A673 (cell line): ENCODE measurements at regions not wholly inside any gene's neighbourhood (a gene's known extent, or its start where the extent isn't known, plus 50 kb on each side); places are given as distances from the start of the nearest gene placed in this dataset.

ENCODE experiments used
- BruUV-seq: library from RNA; stranded (reverse); fragments of 400-500 nt; replicated peaks from 2 replicates; lab custom pipeline; 2021; lab: Mats Ljungman, UMichigan
- CTCF ChIA-PET: fragments of 300-600 bp; sonication (Branson Sonifier 250); formaldehyde crosslinking; loops from one replicate; lab custom pipeline; 2022; ENCODE audit warnings: antibody characterized with exemption; lab: Charles Lee
- POLR2A ChIA-PET: fragments of 300-600 bp; sonication (Branson Sonifier 250); formaldehyde crosslinking; loops from one replicate; lab custom pipeline; 2022; ENCODE audit warnings: antibody characterized with exemption; ENCODE audit not compliant: low non-redundant PET; lab: Charles Lee
- DNase-seq: peaks from one replicate; pipeline ENCODE4 v3.0.0-alpha.2; 2015; ENCODE audit warnings: low spot score
- H3K27ac ChIP-seq: fragments of 200-600 bp; sonication (generic); 2 replicates; pipeline ENCODE4 v1.5.1; 2016; ENCODE audit warnings: mixed run types, low read depth, mild to moderate bottlenecking, mixed read lengths, antibody characterized with exemption, low read length; ENCODE audit not compliant: poor library complexity, severe bottlenecking
- H3K27me3 ChIP-seq: fragments of 200-600 bp; sonication (generic); replicated peaks from 2 replicates; pipeline ENCODE4 v1.6.1; 2017; ENCODE audit warnings: mixed run types, low read depth, mild to moderate bottlenecking, mixed read lengths, antibody characterized with exemption, low read length; ENCODE audit not compliant: insufficient read depth, poor library complexity
- H3K36me3 ChIP-seq: fragments of 200-600 bp; sonication (generic); 2 replicates; pipeline ENCODE4 v1.6.1; 2016; ENCODE audit warnings: mixed run types, mild to moderate bottlenecking, mixed read lengths, antibody characterized with exemption, low read length; ENCODE audit not compliant: insufficient read depth, poor library complexity, severe bottlenecking
- H3K4me1 ChIP-seq: fragments of 200-600 bp; sonication (generic); 2 replicates; pipeline ENCODE4 v1.6.1; 2017; ENCODE audit warnings: mixed run types, mild to moderate bottlenecking, mixed read lengths, antibody characterized with exemption, low read length; ENCODE audit not compliant: insufficient read depth, poor library complexity, severe bottlenecking
- H3K4me3 ChIP-seq: fragments of 200-600 bp; sonication (generic); 2 replicates; pipeline ENCODE4 v1.5.1; 2016; ENCODE audit warnings: low read depth, mixed run types, mild to moderate bottlenecking, mixed read lengths, low read length; ENCODE audit not compliant: poor library complexity, severe bottlenecking
- H3K9me3 ChIP-seq: fragments of 200-600 bp; sonication (generic); 2 replicates; pipeline ENCODE4 v1.6.1; 2016; ENCODE audit warnings: mixed run types, low read depth, mild to moderate bottlenecking, mixed read lengths, antibody characterized with exemption, low read length; ENCODE audit not compliant: poor library complexity, severe bottlenecking
- EZH2 ChIP-seq: fragments of 200-600 bp; sonication (generic); IDR thresholded peaks from 2 replicates; pipeline ENCODE4 v1.6.1; 2017; ENCODE audit warnings: borderline replicate concordance, low read depth, mild to moderate bottlenecking, mixed read lengths, antibody characterized with exemption, low read length; ENCODE audit not compliant: poor library complexity, severe bottlenecking
- intact Hi-C: fragments of 100-400 bp; cut with micrococcal nuclease; formaldehyde crosslinking; loops from one replicate; pipeline ENCODE4 v1.10.0; 2022; ENCODE audit not compliant: unreplicated experiment
- TF ChIP-seq, protein P1 (sequence below): fragments of 300-800, 200-600 bp; sonication (generic); conservative IDR thresholded peaks from 2 replicates; pipeline ENCODE4 v1.5.1; 2017; ENCODE audit warnings: low read depth, mild to moderate bottlenecking, antibody characterized with exemption, low read length, moderate library complexity, mixed read lengths

DNA sequence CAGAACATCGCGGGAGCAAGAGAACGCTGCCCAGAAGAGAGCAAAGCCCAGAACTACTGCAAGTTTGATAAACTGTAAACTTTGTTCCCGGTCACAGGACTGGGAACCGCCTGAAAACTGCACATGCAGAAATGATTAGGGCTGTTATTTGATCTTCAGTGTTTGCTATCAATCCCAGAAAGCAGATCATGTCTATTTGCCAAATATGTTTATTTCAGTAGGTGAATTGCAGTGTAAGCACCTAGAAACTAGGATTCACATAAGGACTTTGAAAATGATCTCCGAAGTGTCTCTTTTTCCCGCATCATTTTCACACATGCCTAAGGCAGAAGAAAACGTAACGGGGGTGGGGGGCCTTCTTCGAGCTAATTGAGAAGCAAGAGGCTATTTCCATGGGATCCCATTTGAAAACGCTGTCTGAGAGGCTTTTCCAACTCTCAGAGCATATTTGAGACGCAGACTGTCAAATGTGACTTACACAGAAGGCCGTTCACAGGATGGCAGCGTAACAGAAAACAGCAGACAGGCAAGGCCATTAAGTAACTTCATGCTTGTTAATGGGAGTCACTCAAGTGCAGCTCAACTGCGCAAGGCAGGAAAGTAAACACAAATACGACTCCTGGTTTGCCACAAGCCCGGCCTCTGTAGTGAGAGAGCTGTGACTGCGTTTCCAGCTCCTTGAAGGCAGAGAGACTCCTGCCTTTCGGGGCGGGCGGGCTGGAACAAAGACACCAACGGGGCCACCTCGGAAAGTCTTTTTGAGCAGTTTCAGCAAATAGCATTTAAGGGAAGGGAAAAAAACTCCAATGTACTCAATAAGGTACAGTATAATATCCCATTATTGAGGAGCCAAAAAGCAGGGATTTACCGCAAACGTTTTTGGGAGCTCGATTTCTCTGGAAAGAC lies 144.7 kb upstream of the ZNF217 start:
- no TSS peak for BruUV-seq
- Histone ChIP-seq H3K9me3 (no peaks in the 10 kb centered on the region), H3K36me3 (no peaks in the 10 kb centered on the region), H3K27ac (peak overlapping the region; percentile 4), H3K27me3 (no peaks in the 10 kb centered on the region), H3K4me3 (no peak overlapping the region), H3K4me1 (peaks cover 38% of the 10 kb centered on the region)
- intact Hi-C loops = no loop called here
- DNase-seq = peak; percentile 60
- CTCF ChIA-PET = interaction anchor here (0.8 kb wide), 1 partner anchor 161 kb away, joined by 3 read pairs; no protein-coding TSS in a partner anchor
- TF ChIP-seq EZH2 = no peak
- TF ChIP-seq, protein P1, sequence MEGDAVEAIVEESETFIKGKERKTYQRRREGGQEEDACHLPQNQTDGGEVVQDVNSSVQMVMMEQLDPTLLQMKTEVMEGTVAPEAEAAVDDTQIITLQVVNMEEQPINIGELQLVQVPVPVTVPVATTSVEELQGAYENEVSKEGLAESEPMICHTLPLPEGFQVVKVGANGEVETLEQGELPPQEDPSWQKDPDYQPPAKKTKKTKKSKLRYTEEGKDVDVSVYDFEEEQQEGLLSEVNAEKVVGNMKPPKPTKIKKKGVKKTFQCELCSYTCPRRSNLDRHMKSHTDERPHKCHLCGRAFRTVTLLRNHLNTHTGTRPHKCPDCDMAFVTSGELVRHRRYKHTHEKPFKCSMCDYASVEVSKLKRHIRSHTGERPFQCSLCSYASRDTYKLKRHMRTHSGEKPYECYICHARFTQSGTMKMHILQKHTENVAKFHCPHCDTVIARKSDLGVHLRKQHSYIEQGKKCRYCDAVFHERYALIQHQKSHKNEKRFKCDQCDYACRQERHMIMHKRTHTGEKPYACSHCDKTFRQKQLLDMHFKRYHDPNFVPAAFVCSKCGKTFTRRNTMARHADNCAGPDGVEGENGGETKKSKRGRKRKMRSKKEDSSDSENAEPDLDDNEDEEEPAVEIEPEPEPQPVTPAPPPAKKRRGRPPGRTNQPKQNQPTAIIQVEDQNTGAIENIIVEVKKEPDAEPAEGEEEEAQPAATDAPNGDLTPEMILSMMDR = no peak
- POLR2A ChIA-PET = interaction anchor here (0.7 kb wide), 1 partner anchor 13 kb away, joined by 8 read pairs; no protein-coding TSS in a partner anchor

DNA sequence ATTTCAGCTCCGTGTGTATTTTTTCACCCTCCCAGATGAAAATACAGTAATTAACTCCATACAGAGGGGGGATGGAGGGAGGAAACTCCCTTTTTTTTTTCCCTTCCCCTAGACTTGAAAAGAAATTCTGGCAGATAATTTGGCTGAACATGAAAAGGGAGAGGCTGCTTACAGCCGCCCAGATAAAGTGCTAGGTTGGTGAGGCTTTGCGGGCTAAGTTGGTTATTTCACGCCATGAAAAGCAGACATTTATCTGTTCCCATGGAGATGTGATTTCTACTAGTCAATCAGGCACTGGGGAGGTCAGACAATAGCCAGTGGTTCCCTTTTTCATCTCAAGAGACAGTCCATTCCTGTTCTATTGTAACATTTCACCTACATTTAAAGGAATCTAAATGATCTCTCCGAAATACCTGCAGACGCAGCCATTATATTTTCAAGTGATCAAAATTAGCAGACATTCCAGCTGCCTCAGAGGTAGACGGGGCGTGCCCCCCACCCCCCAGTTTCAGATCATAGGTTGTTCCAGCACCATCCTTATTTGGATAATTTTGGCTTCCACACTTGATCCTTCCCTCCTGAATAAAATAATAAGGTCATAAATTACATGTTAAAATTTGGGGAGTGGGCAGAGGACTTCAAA lies 143.9 kb upstream of the ZNF217 start:
- ChIA-PET POLR2A (interaction anchor here (0.5 kb wide), 1 partner anchor 91 kb away, joined by 5 read pairs; no protein-coding TSS in a partner anchor), CTCF (no interaction called here)
- no peaks in the 10 kb centered on the region for H3K27me3 ChIP-seq
- H3K36me3 ChIP-seq = no peaks in the 10 kb centered on the region
- peaks cover 38% of the 10 kb centered on the region for H3K4me1 ChIP-seq
- no peak for DNase-seq
- no peak overlapping the region for H3K27ac ChIP-seq
- H3K9me3 ChIP-seq = no peaks in the 10 kb centered on the region
- no TSS peak for BruUV-seq
- intact Hi-C loops = no loop called here
- no peak overlapping the region for H3K4me3 ChIP-seq
- TF ChIP-seq, protein P1 = no peak
- TF ChIP-seq EZH2 = no peak

DNA sequence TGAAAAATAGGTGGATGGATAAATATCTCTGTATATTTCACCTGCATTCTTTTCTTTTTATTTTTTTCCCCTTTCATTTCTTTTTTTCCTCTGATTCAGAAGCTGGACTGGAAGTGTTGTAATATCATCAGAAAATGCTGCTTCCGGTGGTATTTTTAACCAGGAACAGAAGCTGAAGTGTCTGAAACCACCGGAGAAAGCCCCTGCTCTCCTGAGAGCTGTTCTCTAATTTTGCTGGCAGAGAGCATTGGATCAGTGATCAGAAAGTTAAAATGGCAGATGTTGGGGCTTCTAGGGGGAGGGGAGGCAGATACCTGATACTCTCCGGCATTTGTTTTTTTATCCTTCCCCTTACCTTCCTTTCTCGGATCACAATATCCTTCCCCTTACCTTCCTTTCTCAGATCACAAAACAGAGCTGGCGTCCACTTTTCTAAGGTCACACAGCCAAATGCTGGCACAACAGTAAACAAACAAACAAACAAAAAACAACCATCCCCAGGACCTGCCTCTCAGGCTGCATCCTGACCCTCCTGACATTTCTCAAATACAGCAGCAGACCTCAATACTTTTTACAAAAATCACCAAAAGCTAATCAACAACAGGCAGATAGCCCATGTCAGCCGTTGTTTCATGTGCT lies 143.2 kb upstream of the ZNF217 start:
- no peaks in the 10 kb centered on the region for H3K9me3 ChIP-seq
- TF ChIP-seq, protein P1 = no peak
- no peak for TF ChIP-seq EZH2
- no peak for DNase-seq
- no peaks in the 10 kb centered on the region for H3K36me3 ChIP-seq
- intact Hi-C loops = no loop called here
- no peak overlapping the region for H3K27ac ChIP-seq
- peaks cover 38% of the 10 kb centered on the region for H3K4me1 ChIP-seq
- POLR2A ChIA-PET = interaction anchor here (0.5 kb wide), 1 partner anchor 91 kb away, joined by 5 read pairs; no protein-coding TSS in a partner anchor
- H3K27me3 ChIP-seq = no peaks in the 10 kb centered on the region
- CTCF ChIA-PET = interaction anchor here (0.6 kb wide), 1 partner anchor 72 kb away, joined by 3 read pairs; no protein-coding TSS in a partner anchor
- no peak overlapping the region for H3K4me3 ChIP-seq
- no TSS peak for BruUV-seq
